Glomerular endothelial cell (primary cell): ENCODE measurements at regions not wholly inside any gene's neighbourhood (a gene's known extent, or its start where the extent isn't known, plus 50 kb on each side); places are given as distances from the start of the nearest gene placed in this dataset.
"Not testable (repeated sequence)": the region's sequence is repeated elsewhere in the genome, so short reads cannot be mapped to it uniquely, and the experiment has no call there.

Experiments
- DNase-seq: peaks from one replicate; pipeline ENCODE4 v3.0.0-alpha.2; 2011; ENCODE audit warnings: low read depth, low spot score; ENCODE audit errors: extremely low read depth

- DNase-seq, result no peak
Measured at GRCh38 chr2:195538937-195539336, 118.1 kb upstream of the SLC39A10 start.

GRCh38 chr2:195537811-195538210 is 119.2 kb upstream of the SLC39A10 start:
- no peak for DNase-seq

GRCh38 chr2:195536906-195537305 is 120.1 kb upstream of the SLC39A10 start:
- DNase-seq, result no peak

GRCh38 chr2:195535911-195536522 is 121.0 kb upstream of the SLC39A10 start:
- no peak for DNase-seq

GRCh38 chr2:195534971-195535370 is 122.1 kb upstream of the SLC39A10 start:
- no peak for DNase-seq

- no peak for DNase-seq
Measured at GRCh38 chr2:195533771-195534642, 123.0 kb upstream of the SLC39A10 start.

GRCh38 chr2:195532628-195533271 is 124.3 kb upstream of the SLC39A10 start:
- DNase-seq, result no peak

- DNase-seq, result no peak
Measured at GRCh38 chr2:195532255-195532627, 124.8 kb upstream of the SLC39A10 start.

GRCh38 chr2:195531754-195532153 is 125.3 kb upstream of the SLC39A10 start:
- no peak for DNase-seq

- not testable (repeated sequence) for DNase-seq
Measured at GRCh38 chr2:195523242-195523641, 133.8 kb upstream of the SLC39A10 start.

- no peak for DNase-seq
Measured at GRCh38 chr2:195521589-195521988, 135.4 kb upstream of the SLC39A10 start.

- no peak for DNase-seq
Measured at GRCh38 chr2:195520671-195521155, 136.3 kb upstream of the SLC39A10 start.

- no peak for DNase-seq
Measured at GRCh38 chr2:195515551-195515950, 141.5 kb upstream of the SLC39A10 start.

GRCh38 chr2:195514365-195514764 is 142.7 kb upstream of the SLC39A10 start:
- DNase-seq, result no peak

- no peak for DNase-seq
Measured at GRCh38 chr2:195513119-195513518, 143.9 kb upstream of the SLC39A10 start.

- DNase-seq, result no peak
Measured at GRCh38 chr2:195509551-195509950, 147.5 kb upstream of the SLC39A10 start.

- no peak for DNase-seq
Measured at GRCh38 chr2:195508139-195508455, 148.9 kb upstream of the SLC39A10 start.

GRCh38 chr2:195507447-195508138 is 149.4 kb upstream of the SLC39A10 start:
- no peak for DNase-seq

- DNase-seq, result no peak
Measured at GRCh38 chr2:195505701-195506100, 151.3 kb upstream of the SLC39A10 start.

- DNase-seq, result no peak
Measured at GRCh38 chr2:195503208-195503607, 153.8 kb upstream of the SLC39A10 start.

- DNase-seq, result no peak
Measured at GRCh38 chr2:195501746-195502145, 155.3 kb upstream of the SLC39A10 start.
